Neutrophil (primary cell): ENCODE measurements at regions not wholly inside any gene's neighbourhood (a gene's known extent, or its start where the extent isn't known, plus 50 kb on each side); places are given as distances from the start of the nearest gene placed in this dataset.

Experiments used
- H3K27ac ChIP-seq: fragments of 200-600 bp; sonication (generic); 2 replicates; pipeline ENCODE4 v1.5.1; 2016; ENCODE audit warnings: mild to moderate bottlenecking, moderate library complexity
- H3K27me3 ChIP-seq: fragments of 200-600 bp; sonication (generic); 2 replicates; pipeline ENCODE4 v1.6.0; 2016; ENCODE audit warnings: mild to moderate bottlenecking
- H3K36me3 ChIP-seq: fragments of 200-600 bp; sonication (generic); 2 replicates; pipeline ENCODE4 v1.5.1; 2017
- H3K4me1 ChIP-seq, 2 experiments: fragments of 200-600 bp in 1 of 2; sonication (generic) in 1 of 2; 1 replicate in 1 of 2; 2 replicates in 1 of 2; pipeline versions ENCODE4 v1.5.1 to v1.6.1; 2013 to 2016; ENCODE audit warnings: low read depth in 1 of 2, low read length in 1 of 2, mild to moderate bottlenecking in 1 of 2, moderate library complexity in 1 of 2; ENCODE audit not compliant: control insufficient read depth in 1 of 2, insufficient read depth in 1 of 2
- H3K4me3 ChIP-seq, 2 experiments: fragments of 200-600 bp in 1 of 2; sonication (generic) in 1 of 2; 1 replicate in 1 of 2; 2 replicates in 1 of 2; pipeline ENCODE4 v1.5.1; 2013 to 2016; ENCODE audit warnings: low read depth in 1 of 2, low read length in 1 of 2, mild to moderate bottlenecking in 1 of 2, moderate library complexity in 1 of 2
- H3K9me3 ChIP-seq: fragments of 200-600 bp; sonication (generic); 2 replicates; pipeline ENCODE4 v1.5.1; 2016
- TF ChIP-seq, protein P1 (sequence below): fragments of 200-600 bp; sonication (generic); IDR thresholded peaks from 2 replicates; pipeline ENCODE4 v1.5.1; 2016; ENCODE audit warnings: antibody characterized with exemption

DNA sequence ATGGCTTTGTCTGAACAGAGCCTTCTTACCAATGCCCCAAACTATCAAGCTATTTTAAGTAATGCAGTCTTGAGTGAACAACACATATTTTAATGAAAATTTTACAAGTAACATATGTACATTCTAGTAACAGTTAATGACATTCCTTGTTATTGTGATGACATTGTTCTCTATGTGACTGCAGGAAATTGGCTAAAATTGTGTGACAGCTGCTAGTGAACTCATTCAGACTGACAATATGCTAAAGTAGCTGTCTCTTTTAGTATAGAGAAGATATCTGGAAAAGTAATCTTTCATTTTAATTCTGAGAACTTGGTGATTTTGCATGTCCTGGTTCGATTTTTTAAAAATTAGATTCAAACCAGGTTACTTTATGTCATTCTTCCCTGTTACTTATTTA is 259.8 kb upstream of the MAGI2 start:
- H3K4me3 ChIP-seq, result no peak overlapping the region
- H3K9me3 ChIP-seq, result no peaks in the 10 kb centered on the region
- TF ChIP-seq, protein P1, sequence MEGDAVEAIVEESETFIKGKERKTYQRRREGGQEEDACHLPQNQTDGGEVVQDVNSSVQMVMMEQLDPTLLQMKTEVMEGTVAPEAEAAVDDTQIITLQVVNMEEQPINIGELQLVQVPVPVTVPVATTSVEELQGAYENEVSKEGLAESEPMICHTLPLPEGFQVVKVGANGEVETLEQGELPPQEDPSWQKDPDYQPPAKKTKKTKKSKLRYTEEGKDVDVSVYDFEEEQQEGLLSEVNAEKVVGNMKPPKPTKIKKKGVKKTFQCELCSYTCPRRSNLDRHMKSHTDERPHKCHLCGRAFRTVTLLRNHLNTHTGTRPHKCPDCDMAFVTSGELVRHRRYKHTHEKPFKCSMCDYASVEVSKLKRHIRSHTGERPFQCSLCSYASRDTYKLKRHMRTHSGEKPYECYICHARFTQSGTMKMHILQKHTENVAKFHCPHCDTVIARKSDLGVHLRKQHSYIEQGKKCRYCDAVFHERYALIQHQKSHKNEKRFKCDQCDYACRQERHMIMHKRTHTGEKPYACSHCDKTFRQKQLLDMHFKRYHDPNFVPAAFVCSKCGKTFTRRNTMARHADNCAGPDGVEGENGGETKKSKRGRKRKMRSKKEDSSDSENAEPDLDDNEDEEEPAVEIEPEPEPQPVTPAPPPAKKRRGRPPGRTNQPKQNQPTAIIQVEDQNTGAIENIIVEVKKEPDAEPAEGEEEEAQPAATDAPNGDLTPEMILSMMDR, result no peak
- no peaks in the 10 kb centered on the region for H3K36me3 ChIP-seq
- H3K4me1 ChIP-seq, result no peaks in the 10 kb centered on the region
- no peak overlapping the region for H3K27ac ChIP-seq
- H3K27me3 ChIP-seq, result no peaks in the 10 kb centered on the region

GRCh38 chr7:79711660-79712059 is 258.2 kb upstream of the MAGI2 start:
- no peaks in the 10 kb centered on the region for H3K36me3 ChIP-seq
- H3K27me3 ChIP-seq, result no peaks in the 10 kb centered on the region
- no peak overlapping the region for H3K4me3 ChIP-seq
- TF ChIP-seq, protein P1, result no peak
- no peak overlapping the region for H3K27ac ChIP-seq
- no peaks in the 10 kb centered on the region for H3K9me3 ChIP-seq
- no peaks in the 10 kb centered on the region for H3K4me1 ChIP-seq

DNA sequence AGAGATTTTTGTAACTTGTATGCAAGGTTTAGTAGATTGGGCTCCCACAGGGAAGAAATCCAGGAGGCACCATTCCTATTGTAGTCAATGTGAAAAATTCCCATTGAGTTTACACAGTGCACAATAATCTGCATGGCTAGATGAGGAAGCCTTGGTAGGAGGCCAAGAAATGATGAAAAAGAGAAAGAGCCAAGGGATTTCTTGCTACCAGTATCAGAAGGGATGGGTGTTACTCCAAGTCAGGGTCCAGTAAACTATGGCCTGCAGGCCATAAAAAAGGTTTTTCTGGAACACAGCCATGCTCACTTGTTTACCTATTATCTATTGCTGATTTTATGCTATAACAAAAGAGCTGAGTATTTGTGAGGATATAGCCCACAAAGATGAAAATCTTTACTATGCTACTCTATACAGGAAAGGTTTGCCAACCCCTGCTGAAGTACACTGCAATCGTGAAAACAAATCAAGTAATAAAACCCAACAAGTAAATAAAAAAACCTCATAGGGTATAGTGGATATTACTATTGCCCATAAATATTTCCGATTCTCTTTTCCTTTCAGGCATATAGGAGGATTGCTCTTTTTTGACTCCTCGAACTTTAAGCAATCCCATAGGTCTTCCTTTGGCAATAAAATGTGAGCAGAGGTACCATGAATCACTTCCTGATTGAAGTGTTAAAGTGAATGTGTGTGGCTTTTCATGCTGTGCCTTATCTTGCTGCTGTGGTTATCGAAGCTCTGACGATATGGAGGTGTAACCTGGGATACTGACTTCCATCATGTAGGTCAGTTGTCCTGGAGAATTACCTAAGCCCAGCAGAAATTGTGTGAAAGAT is 256.3 kb upstream of the MAGI2 start:
- Histone ChIP-seq H3K4me1 (no peaks in the 10 kb centered on the region), H3K4me3 (no peak overlapping the region), H3K27me3 (no peaks in the 10 kb centered on the region), H3K36me3 (no peaks in the 10 kb centered on the region), H3K27ac (no peak overlapping the region), H3K9me3 (no peaks in the 10 kb centered on the region)
- TF ChIP-seq, protein P1, result no peak

- Histone ChIP-seq H3K36me3 (no peaks in the 10 kb centered on the region), H3K9me3 (no peaks in the 10 kb centered on the region), H3K27ac (no peak overlapping the region), H3K4me3 (no peak overlapping the region), H3K27me3 (no peaks in the 10 kb centered on the region), H3K4me1 (no peaks in the 10 kb centered on the region)
- TF ChIP-seq, protein P1, result no peak
These were observed 248.6 kb upstream of the MAGI2 start for GRCh38 chr7:79702116-79702515.

DNA sequence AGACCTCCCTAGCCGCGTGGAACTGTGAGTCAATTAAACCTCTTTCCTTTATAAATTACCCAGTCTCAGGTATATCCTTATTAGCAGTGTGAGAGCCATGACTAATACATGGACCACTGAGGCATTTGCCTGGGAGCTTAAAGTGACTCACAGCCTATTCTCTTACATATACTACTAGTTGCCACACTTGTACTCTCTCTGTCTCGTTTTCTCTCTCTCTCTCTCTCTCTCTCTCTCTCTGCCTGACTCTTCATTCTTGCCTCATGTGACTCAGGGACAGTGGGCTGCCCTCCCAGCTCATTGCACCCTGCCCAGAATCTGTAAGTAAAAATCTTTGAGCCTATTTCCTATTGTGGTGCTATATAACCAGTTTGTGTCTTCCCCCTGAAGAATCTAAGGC is 238.5 kb upstream of the MAGI2 start:
- Histone ChIP-seq H3K27me3 (no peaks in the 10 kb centered on the region), H3K36me3 (no peaks in the 10 kb centered on the region), H3K4me3 (no peak overlapping the region), H3K4me1 (no peaks in the 10 kb centered on the region), H3K9me3 (no peaks in the 10 kb centered on the region), H3K27ac (no peak overlapping the region)
- TF ChIP-seq, protein P1, result no peak
